ENCODE measurements at regions not wholly inside any gene's neighbourhood (a gene's known extent, or its start where the extent isn't known, plus 50 kb on each side); places are given as distances from the start of the nearest gene placed in this dataset.

DNA sequence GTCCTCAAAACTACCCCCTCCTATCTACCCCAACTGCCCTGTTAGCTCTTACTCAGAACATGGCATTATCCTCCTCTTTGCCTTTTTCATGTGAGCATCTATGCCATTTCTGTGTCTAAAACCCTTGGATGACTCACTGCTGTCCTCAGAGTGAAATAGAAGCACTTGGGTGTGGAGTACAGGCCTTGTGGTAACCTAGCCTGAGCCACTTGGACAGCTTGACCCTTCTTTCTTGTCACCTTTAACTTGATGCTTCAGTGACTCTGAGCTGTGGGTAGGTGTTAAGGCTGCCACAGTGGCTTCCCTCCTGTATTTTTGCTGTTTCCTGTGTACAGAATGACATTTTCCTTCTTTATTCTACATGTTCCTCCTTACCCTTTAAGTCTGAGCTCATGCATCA lies 391.4 kb downstream of the SH3GL2 start:
- no peak for DNase-seq (ENCODE audit: low read depth)

DNA sequence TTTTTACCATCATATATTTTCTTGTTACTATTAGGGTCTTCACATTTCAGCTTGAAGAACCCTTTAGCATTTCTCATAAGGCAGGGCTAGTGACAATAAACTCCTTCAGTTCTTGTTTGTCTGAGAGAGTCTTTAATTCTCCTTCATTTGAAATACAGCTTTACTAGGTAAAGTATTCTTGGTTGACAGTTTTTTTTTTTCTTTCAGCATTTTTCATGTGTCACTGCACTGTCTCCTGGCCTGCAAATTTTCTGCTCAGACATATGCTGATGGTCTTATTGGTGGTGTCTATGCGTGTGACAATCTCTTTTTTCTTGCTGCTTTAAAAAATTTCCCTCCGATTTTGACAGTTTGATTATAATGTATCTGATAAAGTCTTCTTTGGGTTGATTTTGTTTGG lies 399.9 kb downstream of the SH3GL2 start:
- no peak for DNase-seq (ENCODE audit: low read depth)

DNA sequence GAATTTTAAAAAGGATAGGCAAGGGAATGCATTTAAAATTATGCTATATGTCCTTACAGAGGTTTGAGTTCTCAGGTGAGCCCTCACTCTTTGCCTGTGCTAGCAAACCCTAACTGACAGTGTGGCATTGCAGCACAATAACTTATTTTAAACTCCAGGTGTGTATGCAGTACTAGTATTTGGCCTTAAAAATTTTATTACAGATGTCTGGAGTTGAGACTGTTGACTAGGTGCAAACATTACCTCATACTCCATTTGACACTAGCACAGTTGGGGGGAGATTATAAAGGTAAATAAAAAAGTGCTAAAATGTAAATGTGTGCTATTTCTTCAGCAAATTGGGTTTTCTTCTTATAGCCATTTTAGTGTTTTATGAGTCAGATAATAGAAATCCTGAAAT lies 407.7 kb downstream of the SH3GL2 start:
- no peak for DNase-seq (ENCODE audit: low read depth)

DNA sequence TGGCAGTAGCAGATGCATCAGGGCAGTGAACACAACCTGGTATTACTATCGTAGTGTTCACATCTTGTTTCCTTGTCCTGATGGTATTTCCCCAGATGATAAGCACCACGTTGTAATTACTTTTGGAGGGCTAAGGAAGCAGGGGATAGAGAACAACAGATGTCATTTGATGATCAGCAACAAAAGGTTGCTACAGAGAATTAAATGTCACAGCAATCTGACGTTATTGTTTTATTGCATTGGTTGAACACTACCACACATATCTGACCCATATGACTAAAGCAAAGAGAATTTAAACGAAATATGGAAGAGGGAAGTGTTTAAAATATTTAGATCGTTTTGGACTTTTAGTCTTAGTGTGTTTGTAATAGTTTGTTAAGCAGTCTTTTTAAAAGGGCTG lies 408.3 kb downstream of the SH3GL2 start:
- DNase-seq (ENCODE audit: low read depth) = no peak

DNA sequence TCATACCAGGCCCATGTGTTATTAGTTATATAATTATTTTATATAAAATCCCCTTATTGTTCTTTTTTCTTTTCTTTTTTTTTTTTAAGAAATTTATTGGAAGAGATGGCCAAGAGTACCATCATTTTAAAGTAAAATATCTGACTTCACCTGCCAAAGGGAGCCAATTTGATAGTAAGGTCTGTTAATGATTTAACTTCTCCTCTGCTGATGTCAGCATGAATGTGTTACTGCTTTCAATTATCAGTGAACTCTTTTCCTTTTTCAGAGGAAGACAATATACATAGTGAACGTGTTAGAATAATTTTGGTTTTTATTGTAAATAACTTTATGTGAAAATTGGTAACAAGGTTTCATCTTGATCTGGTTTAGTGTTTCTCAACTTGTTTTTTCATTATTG lies 409.6 kb downstream of the SH3GL2 start:
- DNase-seq (ENCODE audit: low read depth) = no peak

DNA sequence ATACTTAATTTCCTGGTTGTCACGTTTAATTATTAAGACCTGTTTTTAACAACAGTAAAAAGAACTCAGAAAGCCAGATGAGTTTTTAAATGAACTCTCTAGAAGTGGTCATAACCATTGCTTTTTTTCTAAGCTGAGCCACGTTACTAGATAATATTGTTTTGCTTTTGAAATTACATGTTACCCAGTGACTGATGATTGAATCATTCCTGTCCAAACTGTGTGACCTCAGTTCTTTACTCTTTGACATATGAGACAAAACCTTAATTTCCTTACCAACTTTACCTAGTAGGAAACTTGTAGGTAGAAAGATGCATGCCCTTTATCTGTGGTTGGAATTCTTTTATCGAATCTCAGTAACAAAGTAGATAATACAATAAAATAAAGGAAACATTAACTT lies 411.7 kb downstream of the SH3GL2 start:
- DNase-seq (ENCODE audit: low read depth) = no peak

DNA sequence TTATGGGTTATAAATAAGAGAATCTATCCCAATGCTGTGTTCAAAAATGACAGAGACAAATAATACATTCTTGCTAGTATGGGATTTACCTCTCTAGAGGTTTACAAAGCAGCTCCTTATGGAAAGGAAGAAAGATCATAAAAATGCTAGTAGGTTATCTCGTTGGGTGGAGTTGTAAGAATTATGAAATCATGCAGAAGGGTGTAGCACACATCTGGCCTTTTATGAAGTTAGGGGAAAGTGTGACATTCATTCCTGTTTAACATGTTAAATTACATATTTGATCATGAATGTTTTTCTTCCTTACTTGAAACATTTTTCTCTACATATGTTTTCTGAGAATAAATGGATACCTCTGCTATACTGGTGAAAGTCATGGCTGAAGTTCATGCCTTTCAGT lies 414.2 kb downstream of the SH3GL2 start:
- no peak for DNase-seq (ENCODE audit: low read depth)

DNA sequence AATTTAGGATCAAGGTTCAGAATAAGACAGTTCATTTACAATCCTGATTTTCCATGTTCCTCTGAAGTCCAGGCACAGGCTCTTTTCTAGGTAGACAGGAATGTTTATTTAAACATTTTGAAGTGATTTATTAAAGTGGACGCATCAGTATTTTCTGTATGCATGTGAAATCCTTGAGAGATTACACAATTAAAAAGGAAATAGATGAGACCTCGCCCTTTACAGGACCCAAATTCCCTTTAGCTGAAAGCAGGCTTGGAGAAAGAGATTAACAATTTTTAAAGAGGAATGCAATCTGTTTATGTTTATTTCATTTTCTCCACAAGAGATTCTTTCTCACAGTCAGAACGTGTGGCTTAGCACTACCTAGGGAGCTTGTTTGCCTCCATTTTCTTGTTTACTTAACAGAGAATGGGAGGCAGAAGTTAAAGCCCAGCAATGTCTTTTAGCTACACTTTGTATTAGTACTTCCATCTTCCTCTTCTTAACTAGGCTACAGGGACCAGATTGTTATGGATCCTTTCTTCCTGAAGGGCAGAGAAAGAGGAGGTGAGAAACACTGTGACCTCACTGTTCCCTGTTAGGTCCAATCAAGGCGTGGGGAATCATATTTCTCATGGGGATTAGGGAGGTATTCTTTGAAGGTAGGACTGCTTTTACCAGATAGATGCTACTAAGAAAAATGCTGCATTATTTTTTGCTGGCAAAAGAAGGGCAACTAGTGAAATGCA lies 416.0 kb downstream of the SH3GL2 start:
- no peak for DNase-seq (ENCODE audit: low read depth)

DNA sequence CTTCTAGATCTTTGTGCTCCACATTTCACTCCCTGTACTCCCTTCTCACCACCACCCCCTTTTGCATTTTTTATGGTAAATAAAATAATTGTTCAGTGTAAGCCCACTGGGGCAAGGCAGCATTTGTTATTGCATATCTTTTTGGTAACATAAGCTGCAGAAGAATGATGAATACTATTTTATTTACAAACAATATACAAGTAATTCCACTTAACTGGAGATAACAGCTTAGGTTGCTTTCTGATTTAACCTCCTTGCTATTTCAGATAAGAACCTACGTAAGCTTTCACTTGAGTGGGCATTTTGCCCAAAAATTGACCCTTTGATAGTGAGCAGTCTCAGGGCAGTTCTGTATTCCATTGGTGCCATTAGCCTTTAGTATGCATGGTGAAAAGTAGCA lies 417.9 kb downstream of the SH3GL2 start:
- no peak for DNase-seq (ENCODE audit: low read depth)

DNA sequence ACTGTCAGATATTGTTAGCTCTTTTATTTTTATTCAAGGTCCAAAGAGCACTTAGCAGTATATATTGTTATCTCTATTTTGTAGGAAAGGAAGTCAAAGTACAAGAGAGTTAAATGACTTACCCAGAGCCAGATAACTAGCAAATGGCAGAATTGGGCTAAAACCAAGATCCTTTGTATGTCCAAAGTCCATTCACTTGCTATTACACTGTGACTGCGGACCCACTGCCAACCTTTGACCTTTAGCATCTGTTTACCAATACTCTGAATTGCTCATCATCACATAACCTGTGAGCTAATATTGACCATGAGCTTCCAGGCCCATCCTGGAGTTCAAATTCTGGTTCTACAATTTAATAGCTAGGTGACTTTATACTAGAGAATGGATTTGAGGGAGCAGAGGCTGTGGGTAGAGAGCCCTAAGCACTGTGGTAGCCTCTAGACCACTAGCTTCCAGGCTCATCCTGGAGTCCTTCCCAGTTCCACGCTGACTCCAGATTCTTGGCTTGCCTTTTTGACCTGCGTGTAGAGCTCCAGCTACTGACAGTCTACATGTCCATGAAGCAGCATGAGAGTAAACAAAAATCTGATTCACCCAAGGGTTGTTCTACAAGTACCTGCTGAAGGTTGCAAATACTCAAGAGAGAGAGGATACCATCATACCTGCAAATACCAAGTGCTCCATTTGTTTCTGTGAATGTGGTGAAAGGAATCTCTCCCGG lies 424.0 kb downstream of the SH3GL2 start:
- no peak for DNase-seq (ENCODE audit: low read depth)

DNA sequence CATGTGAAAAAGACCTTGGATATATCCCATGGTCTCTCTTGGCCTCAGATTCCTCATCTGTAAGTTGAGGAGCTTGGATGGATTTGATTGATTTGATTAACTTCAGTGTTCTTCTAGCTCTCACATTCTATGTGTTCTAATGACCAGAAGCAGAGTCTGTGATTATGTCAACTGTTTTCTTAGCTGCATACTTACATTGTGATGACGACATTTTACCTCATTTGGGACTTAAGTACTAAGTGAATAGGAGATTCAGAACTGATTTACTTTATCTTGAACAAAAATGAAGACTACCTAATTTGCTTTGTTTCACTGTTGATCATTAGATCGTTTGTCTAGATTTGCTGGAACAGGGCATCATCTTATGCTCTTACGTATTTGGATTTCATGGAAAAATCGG lies 427.7 kb downstream of the SH3GL2 start:
- DNase-seq (ENCODE audit: low read depth) = no peak

DNA sequence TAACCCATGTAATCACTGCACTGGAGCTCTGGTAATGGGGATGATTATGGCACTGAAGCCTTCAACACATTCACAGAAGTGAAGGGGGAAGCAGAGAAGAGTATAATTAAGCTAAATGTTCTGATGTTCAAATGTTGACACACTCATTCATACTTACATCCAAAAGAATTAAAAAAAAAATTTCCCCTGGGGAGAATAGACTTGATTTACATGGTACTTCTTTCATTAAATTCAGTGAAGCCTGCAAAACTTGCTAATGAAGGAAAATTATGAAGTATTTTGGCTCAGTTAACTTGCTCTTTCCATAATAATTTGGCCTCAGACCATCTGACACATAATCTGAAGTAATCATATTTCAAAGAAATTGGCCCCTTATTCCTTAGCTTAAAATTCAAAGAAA lies 428.8 kb downstream of the SH3GL2 start:
- DNase-seq (ENCODE audit: low read depth) = no peak

DNA sequence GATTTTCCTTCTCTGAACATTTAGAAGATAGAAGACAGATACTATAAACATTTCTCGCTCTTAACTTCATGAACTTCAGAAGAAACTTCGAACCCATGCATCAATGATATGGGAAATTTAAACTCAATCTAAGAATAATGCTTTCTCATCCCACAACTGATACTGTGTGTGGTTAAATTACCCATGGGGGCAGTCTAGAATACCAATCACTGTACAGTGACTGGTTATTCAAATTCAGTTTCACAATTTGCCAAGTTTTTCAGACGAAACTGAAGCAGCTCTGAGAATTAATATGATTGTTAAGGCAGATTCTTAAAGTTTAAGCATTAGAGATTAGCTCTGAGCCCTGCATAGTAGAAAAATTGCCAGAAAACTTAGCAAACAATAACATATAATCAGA lies 431.0 kb downstream of the SH3GL2 start:
- DNase-seq (ENCODE audit: low read depth) = no peak

DNA sequence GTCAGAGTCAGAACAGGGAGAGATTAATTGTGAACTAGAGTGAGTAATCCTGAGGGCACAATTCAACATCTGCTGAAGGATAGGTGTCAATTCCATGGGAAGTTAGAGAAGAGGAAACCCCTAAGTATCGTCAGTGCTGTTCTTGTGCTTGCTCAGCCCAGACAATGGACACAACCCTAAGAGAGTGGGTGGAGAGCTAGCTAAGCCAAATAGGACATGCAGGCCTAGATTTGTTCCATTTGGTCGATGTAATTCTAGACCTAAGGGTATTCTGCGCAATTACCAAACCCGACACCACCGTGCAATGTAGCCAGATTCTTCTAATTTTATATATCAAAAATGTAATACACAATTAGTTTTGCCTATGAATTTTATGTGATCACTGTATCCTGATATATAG lies 431.6 kb downstream of the SH3GL2 start:
- no peak for DNase-seq (ENCODE audit: low read depth)

DNA sequence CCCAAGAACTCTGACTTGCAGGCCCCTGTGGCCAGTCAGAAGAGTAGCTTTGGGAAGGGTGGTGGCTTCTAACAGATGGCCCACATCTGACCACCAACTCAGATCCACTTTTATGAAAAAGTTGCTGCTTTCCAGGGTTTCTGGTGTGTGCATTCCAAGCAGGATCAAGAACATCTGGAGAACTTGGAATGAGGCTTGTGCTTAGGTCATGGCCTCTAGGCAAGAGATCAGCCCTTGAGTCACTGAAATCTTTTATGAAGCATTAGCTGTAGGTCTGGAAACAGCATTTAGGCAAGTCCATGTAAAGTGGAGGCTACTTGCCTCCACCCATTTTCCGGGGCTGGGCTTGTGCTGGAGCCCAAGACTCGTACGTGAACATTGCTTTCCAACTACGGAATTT lies 433.3 kb downstream of the SH3GL2 start:
- no peak for DNase-seq (ENCODE audit: low read depth)

DNA sequence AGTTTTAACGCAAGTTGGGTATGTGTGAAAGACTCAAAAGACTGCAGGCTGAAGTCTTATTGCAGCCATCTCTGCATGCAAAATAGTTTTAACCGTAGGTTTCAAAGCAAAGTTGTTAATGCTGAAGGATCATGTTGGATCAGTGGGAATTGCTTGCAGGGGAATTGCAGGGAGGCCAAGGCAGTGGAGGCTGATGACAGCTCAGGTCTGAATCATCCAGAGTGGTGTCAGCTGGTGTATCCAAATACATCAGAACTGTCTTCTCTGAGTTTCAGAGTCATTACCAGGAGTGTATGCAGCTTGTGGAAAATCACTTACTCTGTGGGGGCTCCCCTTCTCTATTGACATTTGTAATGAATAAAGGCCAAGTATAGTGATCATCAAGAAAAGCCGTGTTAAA lies 435.7 kb downstream of the SH3GL2 start:
- DNase-seq (ENCODE audit: low read depth) = no peak

DNA sequence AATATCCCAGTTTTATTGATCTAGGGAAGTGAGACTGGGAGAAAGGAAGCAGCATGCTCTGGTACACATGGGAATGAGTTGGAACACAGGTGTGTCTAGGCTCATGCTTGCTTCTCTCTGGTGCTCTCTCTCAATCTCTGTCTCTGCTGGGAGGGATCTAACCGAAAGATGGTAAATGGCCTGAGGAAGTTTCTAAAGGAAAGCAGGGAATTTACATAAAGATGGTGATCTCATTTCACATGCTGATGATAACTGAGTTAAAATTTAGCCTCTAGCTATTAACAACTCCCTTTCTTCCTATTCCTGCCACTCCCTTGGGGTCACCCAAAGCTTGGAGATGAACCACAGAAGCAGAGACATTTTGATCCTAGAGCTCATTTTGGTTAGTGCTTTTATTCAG lies 436.2 kb downstream of the SH3GL2 start:
- no peak for DNase-seq (ENCODE audit: low read depth)

DNA sequence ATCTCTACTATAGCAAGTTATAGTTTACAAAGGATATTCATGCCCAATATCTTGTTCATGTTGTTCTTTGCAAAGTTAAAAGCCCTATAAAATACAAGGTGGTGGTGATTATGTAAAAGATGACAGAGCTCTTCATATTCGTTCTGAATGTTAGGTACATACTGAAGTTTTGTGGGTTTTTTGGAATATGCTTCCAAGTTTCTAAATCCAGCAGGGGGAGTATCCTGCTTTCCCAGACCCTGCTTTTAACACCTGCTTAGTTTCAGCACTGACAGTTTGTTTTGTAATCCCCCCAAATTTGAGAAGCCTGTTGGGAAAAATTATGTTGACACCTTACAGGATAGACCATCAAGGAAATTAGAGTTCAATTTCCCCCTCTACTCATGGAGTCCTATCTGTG lies 438.3 kb downstream of the SH3GL2 start:
- DNase-seq (ENCODE audit: low read depth) = no peak

DNA sequence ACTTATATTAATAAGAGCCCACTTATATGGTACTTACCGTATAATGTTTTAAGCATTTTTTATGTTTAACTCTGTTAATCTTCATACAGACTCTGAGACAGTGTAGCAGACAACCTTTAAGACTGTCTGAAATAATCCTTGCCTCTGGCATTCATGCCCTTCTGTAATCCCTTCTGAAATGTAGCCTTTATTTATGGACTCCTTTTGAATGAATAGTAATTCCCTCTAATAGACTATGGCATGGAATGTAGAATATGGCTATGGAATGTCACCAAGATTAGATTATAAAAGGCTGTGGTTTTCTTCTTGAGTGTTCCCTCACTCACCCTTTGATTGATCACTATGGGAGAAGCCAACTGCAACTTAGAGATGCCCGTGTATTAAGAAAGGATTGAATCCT lies 439.4 kb downstream of the SH3GL2 start:
- no peak for DNase-seq (ENCODE audit: low read depth)

DNA sequence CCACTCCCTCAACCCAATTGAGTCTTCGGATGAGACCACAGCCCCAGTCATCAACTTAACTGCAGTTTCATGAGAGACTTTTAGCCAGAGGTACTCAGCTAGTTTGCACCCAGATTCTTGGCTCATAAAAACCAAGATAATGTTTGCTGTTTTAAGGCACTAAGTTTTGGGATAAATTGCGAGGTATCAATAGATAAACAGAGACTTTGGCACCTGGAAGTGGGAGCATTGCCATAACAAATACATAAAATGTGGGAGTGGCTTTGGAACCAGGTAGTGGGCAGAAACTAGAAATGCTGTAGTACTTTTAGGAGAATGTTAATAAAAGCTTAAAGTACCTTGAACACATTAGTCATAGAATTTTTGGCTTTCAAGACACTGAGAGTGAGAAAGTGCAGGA lies 439.8 kb downstream of the SH3GL2 start:
- DNase-seq (ENCODE audit: low read depth) = no peak

DNA sequence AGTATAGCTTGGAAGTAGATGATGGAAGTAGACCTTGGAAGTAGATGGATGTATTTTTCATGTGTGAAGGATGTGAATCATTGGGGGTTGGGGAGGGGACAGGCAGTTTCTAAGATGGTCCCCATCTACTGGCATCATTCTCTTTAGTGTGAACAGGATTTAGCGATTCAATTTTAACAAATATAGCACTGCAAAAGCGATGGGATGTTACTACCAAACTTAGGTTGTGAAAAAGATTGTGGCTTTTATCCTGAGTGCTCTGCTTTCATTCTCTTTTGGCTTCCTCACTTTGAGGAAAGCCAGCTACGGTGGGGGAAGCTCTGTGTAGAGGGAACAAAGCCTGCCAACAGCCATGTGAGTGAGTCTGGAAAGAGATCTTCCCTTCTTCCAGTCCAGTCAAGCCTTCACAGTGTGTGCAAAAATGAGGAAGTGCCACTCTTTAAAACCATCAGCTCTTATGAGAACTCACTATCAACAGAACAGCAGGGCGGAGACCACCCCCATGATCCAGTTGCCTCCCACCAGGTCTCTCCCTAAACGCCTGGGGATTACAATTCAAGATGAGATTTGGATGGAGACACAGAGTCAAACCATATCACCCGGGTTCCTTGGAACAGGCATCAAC lies 441.4 kb downstream of the SH3GL2 start:
- DNase-seq (ENCODE audit: low read depth) = no peak

DNA sequence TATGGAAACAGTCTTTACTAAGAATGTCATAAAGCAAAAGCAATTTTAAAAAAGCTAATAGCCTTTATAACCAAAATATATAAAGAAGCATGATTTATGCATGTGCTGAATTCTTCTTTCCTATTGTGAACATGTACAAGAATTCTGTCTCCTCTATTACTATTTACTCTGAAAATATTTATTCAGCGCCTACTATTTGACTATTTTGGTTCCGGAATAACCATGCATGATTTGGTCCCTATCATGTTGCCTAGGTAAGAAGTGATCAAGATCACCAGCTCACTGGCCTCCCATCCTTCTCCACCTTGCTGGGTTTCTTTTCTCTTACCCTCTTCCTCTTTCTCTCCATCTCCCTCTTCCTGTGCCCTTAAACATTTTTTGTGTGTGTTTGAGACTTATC lies 443.8 kb downstream of the SH3GL2 start:
- DNase-seq (ENCODE audit: low read depth) = no peak

DNA sequence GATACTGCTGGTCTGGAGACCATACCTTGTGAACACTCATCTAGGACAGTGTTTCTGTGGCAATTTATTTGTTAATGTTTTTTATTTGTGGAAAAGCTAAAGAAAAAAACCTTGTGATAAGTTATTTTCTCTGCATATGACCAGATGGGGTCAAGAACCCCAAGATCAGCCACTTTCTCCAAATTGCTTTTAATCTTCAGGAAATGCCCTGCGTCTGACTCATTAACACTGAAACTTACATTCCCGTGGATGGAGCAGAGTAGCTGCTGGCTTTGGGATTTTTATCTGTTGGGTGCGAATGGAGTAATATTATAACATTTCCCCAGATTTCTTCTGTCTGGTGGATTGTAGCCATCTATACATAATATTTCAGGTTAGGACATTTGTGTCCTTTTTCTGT lies 444.5 kb downstream of the SH3GL2 start:
- DNase-seq (ENCODE audit: low read depth) = no peak

DNA sequence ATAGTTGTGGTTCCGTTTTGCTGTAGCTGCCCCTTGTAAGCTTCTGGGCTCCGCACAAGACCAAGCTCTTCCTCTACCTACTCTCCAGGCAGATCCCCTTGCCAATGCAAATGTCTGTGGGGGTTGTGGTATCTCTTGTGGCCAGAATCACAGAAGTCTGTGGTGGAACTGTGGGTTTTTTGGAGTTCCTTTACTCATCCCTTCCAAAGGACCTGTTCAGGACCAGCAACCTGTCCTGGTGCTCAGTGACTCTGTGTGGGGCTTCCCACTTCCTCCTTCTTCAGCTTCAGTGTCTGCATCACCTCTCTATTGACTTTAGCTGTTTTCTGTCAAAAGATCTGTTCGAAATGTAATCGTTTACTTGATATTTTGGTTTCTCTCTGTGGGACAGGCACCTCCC lies 441.3 kb upstream of the ADAMTSL1 start:
- DNase-seq (ENCODE audit: low read depth) = no peak
